OCI-LY3 (cell line): ENCODE measurements at regions not wholly inside any gene's neighbourhood (a gene's known extent, or its start where the extent isn't known, plus 50 kb on each side); places are given as distances from the start of the nearest gene placed in this dataset.

Source experiments
- EZH2phosphoT487 ChIP-seq: fragments of 200-600 bp; shearing (Covaris generic); IDR thresholded peaks from 2 replicates; pipeline ENCODE4 v1.6.1; 2018; ENCODE audit warnings: antibody characterized with exemption, mixed run types, low read depth
- TF ChIP-seq, protein P1 (sequence below): fragments of 200-600, 300-600 bp; sonication (generic); IDR thresholded peaks from 2 replicates; pipeline ENCODE4 v1.5.1; 2014; ENCODE audit warnings: antibody characterized with exemption, low read length, low read depth

GRCh38 chr18:39232490-39232889 is 1666.9 kb upstream of the CELF4 start:
- TF ChIP-seq, protein P1, sequence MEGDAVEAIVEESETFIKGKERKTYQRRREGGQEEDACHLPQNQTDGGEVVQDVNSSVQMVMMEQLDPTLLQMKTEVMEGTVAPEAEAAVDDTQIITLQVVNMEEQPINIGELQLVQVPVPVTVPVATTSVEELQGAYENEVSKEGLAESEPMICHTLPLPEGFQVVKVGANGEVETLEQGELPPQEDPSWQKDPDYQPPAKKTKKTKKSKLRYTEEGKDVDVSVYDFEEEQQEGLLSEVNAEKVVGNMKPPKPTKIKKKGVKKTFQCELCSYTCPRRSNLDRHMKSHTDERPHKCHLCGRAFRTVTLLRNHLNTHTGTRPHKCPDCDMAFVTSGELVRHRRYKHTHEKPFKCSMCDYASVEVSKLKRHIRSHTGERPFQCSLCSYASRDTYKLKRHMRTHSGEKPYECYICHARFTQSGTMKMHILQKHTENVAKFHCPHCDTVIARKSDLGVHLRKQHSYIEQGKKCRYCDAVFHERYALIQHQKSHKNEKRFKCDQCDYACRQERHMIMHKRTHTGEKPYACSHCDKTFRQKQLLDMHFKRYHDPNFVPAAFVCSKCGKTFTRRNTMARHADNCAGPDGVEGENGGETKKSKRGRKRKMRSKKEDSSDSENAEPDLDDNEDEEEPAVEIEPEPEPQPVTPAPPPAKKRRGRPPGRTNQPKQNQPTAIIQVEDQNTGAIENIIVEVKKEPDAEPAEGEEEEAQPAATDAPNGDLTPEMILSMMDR: no peak
- TF ChIP-seq EZH2phosphoT487: no peak
